Activated CD4-positive, alpha-beta memory T cell treated with anti-CD3 and anti-CD28 coated beads, Interleukin-2, amount 10 ng/mL, durations not matched to agents 7 days and 5 days (primary cell): ENCODE measurements at regions not wholly inside any gene's neighbourhood (a gene's known extent, or its start where the extent isn't known, plus 50 kb on each side); places are given as distances from the start of the nearest gene placed in this dataset.
"Not testable (repeated sequence)": the region's sequence is repeated elsewhere in the genome, so short reads cannot be mapped to it uniquely, and the experiment has no call there.

ENCODE experiments used
- CTCF ChIA-PET: fragments of 350-600 bp; sonication (Branson Sonifier 250); formaldehyde crosslinking; loops from one replicate; lab custom pipeline; 2021; ENCODE audit warnings: antibody characterized with exemption, inconsistent platforms; lab: Charles Lee
- POLR2A ChIA-PET: fragments of 350-600 bp; sonication (Branson Sonifier 250); formaldehyde crosslinking; loops from one replicate; lab custom pipeline; 2021; ENCODE audit warnings: antibody characterized with exemption; lab: Charles Lee
- DNase-seq: peaks from one replicate; pipeline ENCODE4 v3.0.0-alpha.2; 2020
- H3K27ac Mint-ChIP-seq: one replicate; pipeline ENCODE4 v1.8.0; 2021; ENCODE audit warnings: mild to moderate bottlenecking, mixed read lengths
- H3K27me3 Mint-ChIP-seq: one replicate; pipeline ENCODE4 v1.8.0; 2021; ENCODE audit warnings: mixed read lengths
- H3K36me3 Mint-ChIP-seq: one replicate; pipeline ENCODE4 v1.8.0; 2021; ENCODE audit warnings: low read depth, mixed read lengths
- H3K4me1 Mint-ChIP-seq: one replicate; pipeline ENCODE4 v1.8.0; 2021; ENCODE audit warnings: mixed read lengths
- H3K4me3 Mint-ChIP-seq: one replicate; pipeline ENCODE4 v1.8.0; 2021; ENCODE audit warnings: mild to moderate bottlenecking, mixed read lengths
- H3K9me3 Mint-ChIP-seq: one replicate; pipeline ENCODE4 v1.8.0; 2021; ENCODE audit warnings: mixed read lengths

GRCh38 chr7:82530361-82530760, 86.8 kb upstream of the CACNA2D1 start:
- no peaks in the 10 kb centered on the region for H3K4me1 Mint-ChIP-seq
- H3K27me3 Mint-ChIP-seq = no peaks in the 10 kb centered on the region
- no peak overlapping the region for H3K27ac Mint-ChIP-seq
- DNase-seq = no peak
- H3K36me3 Mint-ChIP-seq = no peaks in the 10 kb centered on the region
- POLR2A ChIA-PET = no interaction called here
- H3K9me3 Mint-ChIP-seq = peaks cover 6% of the 10 kb centered on the region
- CTCF ChIA-PET = no interaction called here
- H3K4me3 Mint-ChIP-seq = no peak overlapping the region

- Mint-ChIP-seq H3K27me3 (no peaks in the 10 kb centered on the region), H3K4me3 (no peak overlapping the region), H3K4me1 (no peaks in the 10 kb centered on the region), H3K9me3 (peaks cover 6% of the 10 kb centered on the region), H3K27ac (no peak overlapping the region), H3K36me3 (no peaks in the 10 kb centered on the region)
- no peak for DNase-seq
- POLR2A ChIA-PET = no interaction called here
- CTCF ChIA-PET = no interaction called here
These were observed 85.2 kb upstream of the CACNA2D1 start for GRCh38 chr7:82528577-82529310.

GRCh38 chr7:82527851-82528250, 84.3 kb upstream of the CACNA2D1 start:
- no peak overlapping the region for H3K27ac Mint-ChIP-seq
- peaks cover 6% of the 10 kb centered on the region for H3K9me3 Mint-ChIP-seq
- ChIA-PET POLR2A (no interaction called here), CTCF (no interaction called here)
- H3K4me3 Mint-ChIP-seq = no peak overlapping the region
- no peaks in the 10 kb centered on the region for H3K4me1 Mint-ChIP-seq
- no peaks in the 10 kb centered on the region for H3K27me3 Mint-ChIP-seq
- no peak for DNase-seq
- H3K36me3 Mint-ChIP-seq = no peaks in the 10 kb centered on the region

DNA sequence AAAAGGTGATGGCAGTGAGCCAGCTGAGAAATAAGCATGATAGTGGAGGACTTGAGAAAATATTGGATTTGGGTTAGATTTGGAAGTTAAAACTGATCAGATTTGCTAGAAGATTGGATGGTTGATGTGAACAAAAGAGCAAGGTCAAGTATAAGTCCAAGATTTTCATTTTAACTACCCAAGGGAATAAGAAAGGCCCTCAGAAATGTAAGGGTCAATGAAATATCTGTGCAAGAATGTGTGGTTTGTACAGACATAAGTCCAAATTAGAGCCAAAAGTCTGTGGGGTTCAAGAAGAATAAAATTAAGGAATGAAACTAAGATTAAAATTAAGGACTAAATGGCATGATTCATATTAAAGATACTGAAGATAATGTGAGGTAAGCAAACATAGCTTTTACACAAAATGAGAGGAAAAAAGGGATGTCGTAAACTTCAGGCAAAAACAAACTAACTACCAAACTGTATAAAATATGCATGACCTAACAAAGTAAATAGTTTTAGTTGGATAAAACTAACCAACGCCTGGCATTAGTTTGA, 78.4 kb upstream of the CACNA2D1 start:
- no peaks in the 10 kb centered on the region for H3K36me3 Mint-ChIP-seq
- H3K27me3 Mint-ChIP-seq = no peaks in the 10 kb centered on the region
- H3K27ac Mint-ChIP-seq = no peak overlapping the region
- peaks cover 2% of the 10 kb centered on the region for H3K9me3 Mint-ChIP-seq
- no peak overlapping the region for H3K4me3 Mint-ChIP-seq
- no peak for DNase-seq
- ChIA-PET POLR2A (no interaction called here), CTCF (no interaction called here)
- no peaks in the 10 kb centered on the region for H3K4me1 Mint-ChIP-seq

- Mint-ChIP-seq H3K27me3 (no peaks in the 10 kb centered on the region), H3K36me3 (no peaks in the 10 kb centered on the region), H3K9me3 (peaks cover 5% of the 10 kb centered on the region), H3K27ac (no peak overlapping the region), H3K4me1 (no peaks in the 10 kb centered on the region), H3K4me3 (no peak overlapping the region)
- CTCF ChIA-PET = no interaction called here
- POLR2A ChIA-PET = no interaction called here
- DNase-seq = no peak
These were observed 73.5 kb upstream of the CACNA2D1 start for GRCh38 chr7:82517050-82517449.

DNA sequence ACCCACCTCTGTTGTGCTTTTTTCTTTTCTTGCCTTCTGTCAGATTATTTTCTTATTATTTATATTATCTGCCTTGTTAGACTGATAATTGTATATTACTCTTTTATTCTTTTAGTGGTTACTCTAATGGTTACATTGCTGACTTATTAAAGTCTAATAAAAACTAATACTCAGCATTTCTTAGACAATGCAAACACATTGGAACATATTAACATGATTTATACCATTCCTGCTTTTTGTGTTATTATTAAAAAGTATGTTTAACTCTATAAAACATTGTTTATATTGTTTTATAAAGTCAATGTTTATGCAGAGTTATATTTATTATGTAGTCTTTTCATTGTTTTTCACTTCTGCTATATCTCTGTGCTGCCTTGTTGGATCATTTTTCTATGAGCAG, 68.0 kb upstream of the CACNA2D1 start:
- H3K36me3 Mint-ChIP-seq = no peaks in the 10 kb centered on the region
- H3K27me3 Mint-ChIP-seq = no peaks in the 10 kb centered on the region
- H3K4me3 Mint-ChIP-seq = no peak overlapping the region
- no peaks in the 10 kb centered on the region for H3K4me1 Mint-ChIP-seq
- DNase-seq = no peak
- ChIA-PET POLR2A (no interaction called here), CTCF (no interaction called here)
- no peak overlapping the region for H3K27ac Mint-ChIP-seq
- peaks cover 5% of the 10 kb centered on the region for H3K9me3 Mint-ChIP-seq

DNA sequence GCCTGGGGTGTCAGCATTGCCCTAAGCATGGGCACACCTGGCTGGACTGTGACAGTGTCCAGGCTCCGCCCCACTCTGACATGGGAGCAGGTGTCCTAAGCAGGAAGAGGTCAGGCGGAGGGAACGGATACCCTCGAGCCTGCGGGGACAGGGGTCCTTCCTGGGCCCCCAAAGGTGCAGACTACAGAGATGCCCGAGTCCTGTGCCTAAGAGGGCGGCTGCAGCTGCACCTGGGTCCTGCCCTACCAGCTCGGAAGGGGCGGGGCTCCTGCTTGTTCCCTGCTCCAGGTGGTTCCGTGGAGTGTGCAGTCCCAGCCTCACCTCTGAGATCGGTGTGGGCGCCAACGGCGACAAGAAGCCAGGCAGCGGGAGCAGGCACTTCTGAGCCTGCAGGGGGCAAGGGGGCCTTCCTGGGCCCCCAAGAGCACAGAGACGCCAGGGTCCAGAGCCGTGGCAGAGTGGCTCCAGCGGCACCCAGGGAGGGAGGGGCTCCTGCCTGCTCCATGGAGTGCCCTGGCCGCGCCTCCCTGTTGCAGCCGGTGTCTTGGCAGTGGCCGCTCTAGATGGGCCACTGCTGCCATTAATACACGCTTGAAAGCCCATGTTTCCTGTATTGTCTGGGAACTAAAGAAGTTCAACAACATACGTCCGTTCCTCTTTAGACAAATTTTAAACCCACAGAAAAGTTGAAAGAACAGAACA, 64.5 kb upstream of the CACNA2D1 start:
- ChIA-PET POLR2A (no interaction called here), CTCF (no interaction called here)
- Mint-ChIP-seq H3K9me3 (peaks cover 5% of the 10 kb centered on the region), H3K27ac (no peak overlapping the region), H3K4me1 (no peaks in the 10 kb centered on the region), H3K36me3 (no peaks in the 10 kb centered on the region), H3K4me3 (no peak overlapping the region), H3K27me3 (no peaks in the 10 kb centered on the region)
- DNase-seq = no peak

DNA sequence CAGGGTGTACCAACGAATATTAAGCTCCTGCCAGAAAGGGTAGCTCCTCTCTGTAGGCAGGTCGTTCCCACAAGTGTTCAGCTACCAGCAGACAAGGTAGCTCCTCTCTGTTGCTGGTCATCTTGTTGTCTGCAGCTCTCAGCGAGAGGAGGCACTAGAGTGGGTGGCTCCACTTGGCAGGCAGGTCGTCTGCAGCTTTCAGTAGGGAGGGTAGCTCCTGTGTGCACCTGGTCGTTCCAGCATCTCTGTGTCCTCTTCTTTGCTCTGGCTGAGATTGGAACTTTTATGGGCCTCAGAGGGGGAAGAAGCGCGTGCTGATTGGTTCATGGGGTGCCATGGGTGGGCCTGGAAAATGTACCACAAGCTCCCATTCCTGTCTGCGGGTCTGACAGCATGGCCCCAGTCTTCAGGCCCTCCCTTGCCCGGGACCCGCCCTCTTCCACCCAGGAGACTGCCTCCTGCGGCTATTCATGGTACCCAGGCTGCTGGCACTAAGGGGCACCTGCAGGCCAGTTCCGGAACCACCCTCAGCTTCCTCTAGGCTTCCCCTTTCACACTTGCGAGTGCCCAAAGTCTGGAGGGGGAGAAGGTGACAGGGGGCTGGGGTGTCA, 63.9 kb upstream of the CACNA2D1 start:
- H3K4me3 Mint-ChIP-seq = no peak overlapping the region

GRCh38 chr7:82506702-82507101, 63.1 kb upstream of the CACNA2D1 start:
- Mint-ChIP-seq H3K9me3 (peaks cover 8% of the 10 kb centered on the region), H3K27me3 (no peaks in the 10 kb centered on the region), H3K36me3 (no peaks in the 10 kb centered on the region), H3K4me1 (no peaks in the 10 kb centered on the region), H3K27ac (no peak overlapping the region), H3K4me3 (no peak overlapping the region)
- ChIA-PET CTCF (no interaction called here), POLR2A (no interaction called here)
- no peak for DNase-seq

More for the DNA sequence above, 63.9 kb upstream of the CACNA2D1 start:
- no peak for DNase-seq
- POLR2A ChIA-PET = no interaction called here
- Mint-ChIP-seq H3K9me3 (peaks cover 5% of the 10 kb centered on the region), H3K4me1 (no peaks in the 10 kb centered on the region), H3K36me3 (no peaks in the 10 kb centered on the region), H3K27ac (no peak overlapping the region), H3K27me3 (no peaks in the 10 kb centered on the region)
- CTCF ChIA-PET = no interaction called here

GRCh38 chr7:82506208-82506607, 62.6 kb upstream of the CACNA2D1 start:
- POLR2A ChIA-PET = no interaction called here
- no peak overlapping the region for H3K4me3 Mint-ChIP-seq
- H3K4me1 Mint-ChIP-seq = no peaks in the 10 kb centered on the region
- H3K27me3 Mint-ChIP-seq = no peaks in the 10 kb centered on the region
- H3K9me3 Mint-ChIP-seq = peaks cover 11% of the 10 kb centered on the region
- CTCF ChIA-PET = no interaction called here
- no peaks in the 10 kb centered on the region for H3K36me3 Mint-ChIP-seq
- no peak overlapping the region for H3K27ac Mint-ChIP-seq
- DNase-seq = no peak

DNA sequence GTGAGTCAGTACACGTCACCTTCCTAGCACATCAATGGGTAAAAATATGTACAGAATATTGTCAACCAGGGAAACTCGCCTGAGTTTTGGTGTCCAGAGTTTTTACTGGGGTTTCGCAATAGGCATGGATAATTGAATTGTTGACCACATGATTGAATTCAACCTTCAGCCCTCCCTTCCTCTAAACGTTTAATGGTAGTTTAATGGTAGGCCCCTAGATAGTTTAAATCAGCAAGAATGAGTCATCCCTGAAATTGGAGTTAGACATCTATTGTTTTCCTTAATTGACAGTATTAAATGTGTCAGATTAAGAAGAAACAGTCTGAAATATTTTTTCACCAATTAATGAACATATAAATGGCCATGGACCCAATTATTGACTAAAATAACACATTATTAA, 57.8 kb upstream of the CACNA2D1 start:
- Mint-ChIP-seq H3K27ac (no peak overlapping the region), H3K4me1 (no peaks in the 10 kb centered on the region), H3K4me3 (no peak overlapping the region), H3K36me3 (no peaks in the 10 kb centered on the region), H3K9me3 (peaks cover 14% of the 10 kb centered on the region), H3K27me3 (no peaks in the 10 kb centered on the region)
- DNase-seq = no peak
- ChIA-PET CTCF (no interaction called here), POLR2A (no interaction called here)

- H3K27me3 Mint-ChIP-seq, CTCF ChIA-PET, H3K4me1 Mint-ChIP-seq, H3K36me3 Mint-ChIP-seq, DNase-seq, POLR2A ChIA-PET, H3K27ac Mint-ChIP-seq, H3K4me3 Mint-ChIP-seq: not testable (repeated sequence)
- H3K9me3 Mint-ChIP-seq = peaks cover 14% of the 10 kb centered on the region
These were observed 56.0 kb upstream of the CACNA2D1 start for GRCh38 chr7:82499546-82499945.

DNA sequence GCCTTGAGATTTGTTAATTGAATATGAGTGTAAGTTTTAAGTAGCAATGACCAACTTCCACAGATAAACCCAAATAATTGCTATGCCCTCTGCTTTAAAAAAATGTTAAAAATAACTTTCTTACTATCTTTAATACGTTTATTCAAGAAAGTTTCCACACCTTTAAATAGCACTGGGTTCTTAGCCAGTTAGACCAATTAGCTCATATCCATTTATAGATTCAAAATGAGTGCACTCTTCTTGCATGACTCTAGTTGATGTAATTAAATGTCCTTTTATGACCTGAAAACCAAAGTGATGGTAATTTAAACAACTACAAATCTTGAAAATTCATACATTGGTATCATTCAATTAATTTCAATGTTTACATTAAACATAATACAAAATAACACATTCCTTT, 50.8 kb upstream of the CACNA2D1 start:
- ChIA-PET POLR2A (no interaction called here), CTCF (no interaction called here)
- no peak overlapping the region for H3K4me3 Mint-ChIP-seq
- no peaks in the 10 kb centered on the region for H3K4me1 Mint-ChIP-seq
- H3K9me3 Mint-ChIP-seq = no peaks in the 10 kb centered on the region
- H3K27me3 Mint-ChIP-seq = no peaks in the 10 kb centered on the region
- no peaks in the 10 kb centered on the region for H3K36me3 Mint-ChIP-seq
- H3K27ac Mint-ChIP-seq = no peak overlapping the region
- DNase-seq = no peak
